CD4-positive, alpha-beta T cell (primary cell): ENCODE measurements at regions not wholly inside any gene's neighbourhood (a gene's known extent, or its start where the extent isn't known, plus 50 kb on each side); places are given as distances from the start of the nearest gene placed in this dataset.

ENCODE experiments used
- ATAC-seq: fragments of 200-7000 bp; cut with Tn5 transposase; one replicate; pipeline ENCODE4 v1.10.0; 2022; ENCODE audit warnings: mild to moderate bottlenecking; ENCODE audit not compliant: poor library complexity
- CTCF ChIA-PET: fragments of 350-600 bp; sonication (Branson Sonifier 250); formaldehyde crosslinking; loops from one replicate; lab custom pipeline; 2021; ENCODE audit warnings: antibody characterized with exemption, inconsistent platforms; lab: Charles Lee
- POLR2A ChIA-PET: fragments of 350-600 bp; sonication (Branson Sonifier 250); formaldehyde crosslinking; loops from one replicate; lab custom pipeline; 2021; ENCODE audit warnings: antibody characterized with exemption, inconsistent platforms; lab: Charles Lee
- DNase-seq, 14 experiments: peaks; one replicate each; pipeline ENCODE4 v3.0.0-alpha.2; 2013 to 2020; ENCODE audit warnings: mixed read lengths in 2 of 14
- H3K27ac ChIP-seq, 2 donors: one replicate each; pipeline versions ENCODE4 v1.5.1 to v1.7.0; 2013; ENCODE audit warnings: low read length in 2 of 2, low read depth in 1 of 2, mild to moderate bottlenecking in 1 of 2
- H3K27me3 ChIP-seq, 2 experiments: 1 replicate in 1 of 2; 2 replicates in 1 of 2; pipeline versions ENCODE4 v1.6.1 to v1.7.0; 2013; ENCODE audit warnings: low read length in 2 of 2, control low read depth in 1 of 2, mild to moderate bottlenecking in 1 of 2, moderate library complexity in 1 of 2; ENCODE audit not compliant: insufficient read depth in 2 of 2, control insufficient read depth in 1 of 2
- H3K36me3 ChIP-seq: one replicate; pipeline ENCODE4 v1.6.1; 2013; ENCODE audit warnings: low read length, control low read depth; ENCODE audit not compliant: insufficient read depth
- H3K4me1 ChIP-seq: one replicate; pipeline ENCODE4 v1.6.1; 2013; ENCODE audit warnings: low read length, control low read depth; ENCODE audit not compliant: insufficient read depth
- H3K4me3 ChIP-seq: one replicate; pipeline ENCODE4 v1.5.1; 2013; ENCODE audit warnings: mild to moderate bottlenecking, low read length, moderate library complexity
- H3K9me3 ChIP-seq, 2 experiments: 1 replicate in 1 of 2; 2 replicates in 1 of 2; pipeline versions ENCODE4 v1.6.1 to v1.7.0; 2013; ENCODE audit warnings: low read length in 2 of 2, mild to moderate bottlenecking in 2 of 2, control low read depth in 1 of 2, moderate library complexity in 1 of 2; ENCODE audit not compliant: control insufficient read depth in 1 of 2, insufficient read depth in 1 of 2
- H3K27ac Mint-ChIP-seq: one replicate; pipeline ENCODE4 v1.8.0; 2020; ENCODE audit warnings: mixed read lengths
- H3K27me3 Mint-ChIP-seq: one replicate; pipeline ENCODE4 v1.8.0; 2021; ENCODE audit warnings: mixed read lengths
- H3K36me3 Mint-ChIP-seq: one replicate; pipeline ENCODE4 v1.8.0; 2021; ENCODE audit warnings: low read depth, mixed read lengths
- H3K4me1 Mint-ChIP-seq: one replicate; pipeline ENCODE4 v1.8.0; 2021; ENCODE audit warnings: low read depth, mixed read lengths
- H3K4me3 Mint-ChIP-seq: one replicate; pipeline ENCODE4 v1.8.0; 2020; ENCODE audit warnings: mild to moderate bottlenecking, mixed read lengths
- H3K9me3 Mint-ChIP-seq: one replicate; pipeline ENCODE4 v1.8.0; 2020; ENCODE audit warnings: mixed read lengths
- CTCF ChIP-seq: fragments of 200-600 bp; IDR thresholded peaks from one replicate; pipeline ENCODE4 v1.8.0; 2022; ENCODE audit warnings: antibody characterized with exemption, mild to moderate bottlenecking
- intact Hi-C, 2 experiments: fragments of 100-400 bp; cut with DNase I in 1 of 2; cut with micrococcal nuclease in 1 of 2; formaldehyde crosslinking; loops; one replicate each; pipeline versions ENCODE4 v1.15.1 to v1.9.0; 2023 to 2025; cut with DNase I, micrococcal nuclease

DNA sequence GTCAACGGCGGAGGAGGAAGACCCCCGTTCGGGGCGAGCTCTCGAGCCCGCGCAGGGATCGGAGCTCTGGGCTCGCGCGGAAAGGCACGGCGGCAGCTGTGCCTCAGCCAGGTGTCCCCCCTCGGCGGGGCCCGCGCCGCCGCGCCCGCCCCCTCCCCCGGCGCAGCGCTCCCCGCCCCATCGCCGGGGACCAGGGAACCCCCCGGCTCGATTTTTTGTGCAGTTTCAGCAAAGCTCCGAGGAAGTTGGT lies 110.0 kb downstream of the KCNRG start:
- Histone ChIP-seq H3K9me3 (peaks cover 0 to 30% of the 10 kb centered on the region in 2 experiments), H3K27me3 (peaks cover 25 to 26% of the 10 kb centered on the region in 2 experiments), H3K36me3 (no peaks in the 10 kb centered on the region), H3K4me1 (peaks cover 57% of the 10 kb centered on the region), H3K27ac (peak overlapping the region; percentile 95 to 98), H3K4me3 (peak overlapping the region; percentile 90)
- DNase-seq: no peak
- H3K36me3 Mint-ChIP-seq: peaks cover 19% of the 10 kb centered on the region
- ATAC-seq: peak; percentile 35
- H3K9me3 Mint-ChIP-seq: no peaks in the 10 kb centered on the region
- ChIA-PET CTCF (interaction anchor here (2.3 to 3.3 kb wide), 3 partner anchors 40 to 128 kb away, joined by 8 to 19 read pairs (median 17); partner anchors contain the start of gene TRIM13), POLR2A (interaction anchor here (0.6 to 9.7 kb wide), 38 partner anchors 9 to 1328 kb away, joined by 3 to 498 read pairs (median 8); partner anchors contain the start of genes CAB39L, INTS6, KPNA3 and RNASEH2B)
- H3K4me3 Mint-ChIP-seq: peak overlapping the region; percentile 92
- peak overlapping the region; percentile 94 for H3K27ac Mint-ChIP-seq
- H3K4me1 Mint-ChIP-seq: peaks cover 65% of the 10 kb centered on the region
- peaks cover 35% of the 10 kb centered on the region for H3K27me3 Mint-ChIP-seq
- intact Hi-C loops: loop anchor here (1.0 to 10.0 kb wide), 8 partner anchors 43 to 1700 kb away; partner anchors contain the start of genes CAB39L (in 1 of the 2), KPNA3 (in 1 of the 2), SETDB2 (in 1 of the 2) and SPRYD7 (in 1 of the 2)
- no peak for TF ChIP-seq CTCF

DNA sequence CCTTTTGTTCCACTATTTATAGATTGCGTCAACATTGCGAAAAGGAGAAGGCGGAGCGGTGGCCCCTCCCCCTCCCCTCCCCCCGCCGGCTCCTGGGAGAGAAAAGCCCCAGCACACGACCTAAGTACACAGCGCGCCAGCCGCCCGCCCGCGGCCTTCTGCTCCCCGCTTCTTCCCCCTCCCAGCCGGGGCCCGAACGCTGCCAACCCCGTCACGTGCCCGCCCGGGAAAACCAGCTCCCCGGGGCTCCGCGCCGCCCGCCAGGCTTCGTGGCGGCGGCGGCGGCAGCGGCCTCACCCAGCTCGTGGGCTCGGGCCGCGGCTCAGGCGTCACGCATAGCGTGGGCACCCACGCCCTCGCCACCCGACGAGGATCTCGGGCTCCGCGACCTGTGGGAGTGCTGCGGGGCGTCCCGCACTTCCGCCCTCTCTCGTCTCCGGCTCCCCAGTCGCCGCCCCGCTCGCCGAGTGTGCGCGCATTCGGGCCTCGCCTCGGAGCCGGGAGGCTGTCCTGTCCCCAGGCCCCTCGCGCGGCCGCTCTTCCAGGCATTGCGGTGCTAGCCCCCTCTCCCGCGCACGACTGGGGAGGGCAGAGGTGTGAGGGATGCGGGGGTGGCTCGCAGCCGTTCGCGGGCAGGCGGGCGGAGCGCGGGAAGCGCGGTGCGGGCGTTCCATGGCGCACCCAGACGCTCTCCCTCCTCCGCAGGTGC lies 110.5 kb downstream of the KCNRG start:
- Histone ChIP-seq H3K9me3 (peaks cover 0 to 30% of the 10 kb centered on the region in 2 experiments), H3K27me3 (peaks cover 30% of the 10 kb centered on the region in 2 experiments), H3K36me3 (no peaks in the 10 kb centered on the region), H3K4me3 (peak overlapping the region; percentile 90), H3K4me1 (peaks cover 61% of the 10 kb centered on the region), H3K27ac (peak overlapping the region; percentile 95 to 98)
- Mint-ChIP-seq H3K4me1 (peaks cover 68% of the 10 kb centered on the region), H3K9me3 (no peaks in the 10 kb centered on the region), H3K27me3 (peaks cover 40% of the 10 kb centered on the region), H3K36me3 (peaks cover 20% of the 10 kb centered on the region), H3K4me3 (peak overlapping the region; percentile 95), H3K27ac (peak overlapping the region; percentile 94)
- no peak for TF ChIP-seq CTCF
- CTCF ChIA-PET: interaction anchor here (1.0 to 3.3 kb wide), 5 partner anchors 34 to 786 kb away, joined by 7 to 19 read pairs (median 11); partner anchors contain the start of gene TRIM13
- ATAC-seq: peak; percentile 39
- intact Hi-C loops: loop anchor here (1.0 to 10.0 kb wide), 8 partner anchors 43 to 1699 kb away; partner anchors contain the start of genes CAB39L (in 1 of the 2), KPNA3 (in 1 of the 2), SETDB2 (in 1 of the 2) and SPRYD7 (in 1 of the 2)
- peak; percentile 72 to 97 (median 88) for DNase-seq
- POLR2A ChIA-PET: interaction anchor here (0.6 to 9.7 kb wide), 40 partner anchors 9 to 1327 kb away, joined by 3 to 498 read pairs (median 6); partner anchors contain the start of genes CAB39L, FNDC3A, INTS6 and KPNA3

- intact Hi-C loops: loop anchor here (5.0 to 10.0 kb wide), 5 partner anchors 189 to 1698 kb away; partner anchors contain the start of genes CAB39L (in 1 of the 2), SETDB2 (in 1 of the 2) and SPRYD7 (in 1 of the 2)
- no peak for TF ChIP-seq CTCF
- no peaks in the 10 kb centered on the region for H3K36me3 ChIP-seq
- peaks cover 37% of the 10 kb centered on the region in 2 experiments for H3K27me3 ChIP-seq
- H3K4me1 ChIP-seq: peaks cover 68% of the 10 kb centered on the region
- ChIA-PET CTCF (interaction anchor here (1.0 to 3.3 kb wide), 6 partner anchors 35 to 785 kb away, joined by 4 to 19 read pairs (median 10); partner anchors contain the start of gene TRIM13), POLR2A (interaction anchor here (0.7 to 9.7 kb wide), 28 partner anchors 8 to 1327 kb away, joined by 3 to 498 read pairs (median 8); partner anchors contain the start of genes FNDC3A, INTS6, KPNA3 and RNASEH2B)
- DNase-seq (peak in 3 of 14 experiments; percentile 59 to 75 (median 71)), ATAC-seq (no peak)
- peak overlapping the region; percentile 90 for H3K4me3 ChIP-seq
- peak overlapping the region; percentile 95 for H3K4me3 Mint-ChIP-seq
- H3K27ac Mint-ChIP-seq: peak overlapping the region; percentile 94
- peaks cover 47% of the 10 kb centered on the region for H3K27me3 Mint-ChIP-seq
- peaks cover 25% of the 10 kb centered on the region for H3K36me3 Mint-ChIP-seq
- H3K4me1 Mint-ChIP-seq: peaks cover 68% of the 10 kb centered on the region
- H3K27ac ChIP-seq: peak overlapping the region; percentile 72 to 98
- peaks cover 0 to 30% of the 10 kb centered on the region in 2 experiments for H3K9me3 ChIP-seq
- no peaks in the 10 kb centered on the region for H3K9me3 Mint-ChIP-seq
Observed at GRCh38 chr13:50126263-50126992, 111.2 kb downstream of the KCNRG start.
